Activated T-helper 2 cell treated with anti-CD3 and anti-CD28 coated beads, Interferon-gamma antibody, Interleukin-2, Interleukin-4, amounts not matched to agents 10 μg/mL and 5 μg/mL and 100 μg/mL, durations not matched to agents 14 hours and 24 hours and 36 hours (primary cell): ENCODE measurements at regions not wholly inside any gene's neighbourhood (a gene's known extent, or its start where the extent isn't known, plus 50 kb on each side); places are given as distances from the start of the nearest gene placed in this dataset.

ENCODE experiments used
- DNase-seq: peaks from one replicate; pipeline ENCODE4 v3.0.0; 2021; ENCODE audit warnings: low spot score
- H3K27ac Mint-ChIP-seq: one replicate; pipeline ENCODE4 v1.8.0; 2021; ENCODE audit warnings: mixed read lengths
- H3K27me3 Mint-ChIP-seq: one replicate; pipeline ENCODE4 v1.8.0; 2021; ENCODE audit warnings: low read depth, mixed read lengths
- H3K36me3 Mint-ChIP-seq: one replicate; pipeline ENCODE4 v1.8.0; 2021; ENCODE audit warnings: low read depth, mixed read lengths
- H3K4me1 Mint-ChIP-seq: one replicate; pipeline ENCODE4 v1.8.0; 2021; ENCODE audit warnings: low read depth, mixed read lengths
- H3K4me3 Mint-ChIP-seq: one replicate; pipeline ENCODE4 v1.8.0; 2021; ENCODE audit warnings: low read depth, mild to moderate bottlenecking, moderate library complexity, mixed read lengths
- H3K9me3 Mint-ChIP-seq: one replicate; pipeline ENCODE4 v1.8.0; 2021; ENCODE audit warnings: mixed read lengths
- intact Hi-C: fragments of 100-400 bp; cut with micrococcal nuclease; formaldehyde crosslinking; loops from one replicate; pipeline ENCODE4 v1.15.1; 2023

GRCh38 chr7:59079-60016, 133.0 kb upstream of the FAM20C start:
- Mint-ChIP-seq H3K27me3 (no peaks in the 10 kb centered on the region), H3K4me3 (no peak overlapping the region)

GRCh38 chr7:60017-60675, 132.2 kb upstream of the FAM20C start:
- Mint-ChIP-seq H3K9me3 (no peaks in the 10 kb centered on the region), H3K27me3 (no peaks in the 10 kb centered on the region), H3K4me3 (no peak overlapping the region), H3K36me3 (no peaks in the 10 kb centered on the region), H3K4me1 (no peaks in the 10 kb centered on the region), H3K27ac (no peak overlapping the region)
- intact Hi-C loops: no loop called here
- DNase-seq: no peak

More at GRCh38 chr7:59079-60016, 133.0 kb upstream of the FAM20C start:
- Mint-ChIP-seq H3K36me3 (no peaks in the 10 kb centered on the region), H3K9me3 (no peaks in the 10 kb centered on the region), H3K27ac (no peak overlapping the region), H3K4me1 (no peaks in the 10 kb centered on the region)
- intact Hi-C loops: no loop called here
- no peak for DNase-seq

- Mint-ChIP-seq H3K4me3 (no peak overlapping the region), H3K36me3 (no peaks in the 10 kb centered on the region), H3K4me1 (no peaks in the 10 kb centered on the region), H3K27ac (no peak overlapping the region), H3K27me3 (no peaks in the 10 kb centered on the region), H3K9me3 (no peaks in the 10 kb centered on the region)
- intact Hi-C loops: no loop called here
- DNase-seq: no peak
These were observed 131.7 kb upstream of the FAM20C start for GRCh38 chr7:60706-61105.

GRCh38 chr7:61111-61510, 131.3 kb upstream of the FAM20C start:
- no peak overlapping the region for H3K27ac Mint-ChIP-seq
- H3K4me1 Mint-ChIP-seq: no peaks in the 10 kb centered on the region
- H3K4me3 Mint-ChIP-seq: no peak overlapping the region
- DNase-seq: no peak
- intact Hi-C loops: no loop called here
- no peaks in the 10 kb centered on the region for H3K36me3 Mint-ChIP-seq
- no peaks in the 10 kb centered on the region for H3K27me3 Mint-ChIP-seq
- no peaks in the 10 kb centered on the region for H3K9me3 Mint-ChIP-seq

GRCh38 chr7:61576-62360, 130.6 kb upstream of the FAM20C start:
- Mint-ChIP-seq H3K36me3 (no peaks in the 10 kb centered on the region), H3K4me1 (no peaks in the 10 kb centered on the region), H3K27me3 (no peaks in the 10 kb centered on the region), H3K4me3 (no peak overlapping the region), H3K9me3 (no peaks in the 10 kb centered on the region), H3K27ac (no peak overlapping the region)
- no peak for DNase-seq
- intact Hi-C loops: no loop called here

GRCh38 chr7:62361-63116, 129.8 kb upstream of the FAM20C start:
- H3K27me3 Mint-ChIP-seq: no peaks in the 10 kb centered on the region
- H3K9me3 Mint-ChIP-seq: no peaks in the 10 kb centered on the region
- no peak overlapping the region for H3K4me3 Mint-ChIP-seq
- H3K27ac Mint-ChIP-seq: no peak overlapping the region
- H3K4me1 Mint-ChIP-seq: no peaks in the 10 kb centered on the region
- intact Hi-C loops: no loop called here
- H3K36me3 Mint-ChIP-seq: no peaks in the 10 kb centered on the region
- no peak for DNase-seq

DNA sequence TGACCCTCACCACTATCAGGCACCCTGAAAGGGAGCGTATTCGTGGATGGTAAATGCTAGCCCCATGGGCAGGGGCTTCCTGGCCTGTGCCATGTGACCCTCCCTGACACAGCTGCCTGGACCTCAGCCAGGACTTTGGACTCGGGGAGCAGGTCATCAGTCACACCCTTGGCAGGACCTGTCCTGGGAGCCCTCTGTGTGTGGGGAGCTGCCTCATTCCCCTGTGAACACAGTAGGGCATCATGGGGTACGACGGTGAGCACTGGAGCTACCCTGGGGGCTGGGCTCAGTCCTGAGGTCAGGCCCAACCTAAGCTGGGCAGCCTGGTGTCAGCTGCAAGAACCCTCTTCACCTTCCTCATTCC, 129.3 kb upstream of the FAM20C start:
- no peaks in the 10 kb centered on the region for H3K9me3 Mint-ChIP-seq
- H3K27ac Mint-ChIP-seq: no peak overlapping the region
- DNase-seq: no peak

DNA sequence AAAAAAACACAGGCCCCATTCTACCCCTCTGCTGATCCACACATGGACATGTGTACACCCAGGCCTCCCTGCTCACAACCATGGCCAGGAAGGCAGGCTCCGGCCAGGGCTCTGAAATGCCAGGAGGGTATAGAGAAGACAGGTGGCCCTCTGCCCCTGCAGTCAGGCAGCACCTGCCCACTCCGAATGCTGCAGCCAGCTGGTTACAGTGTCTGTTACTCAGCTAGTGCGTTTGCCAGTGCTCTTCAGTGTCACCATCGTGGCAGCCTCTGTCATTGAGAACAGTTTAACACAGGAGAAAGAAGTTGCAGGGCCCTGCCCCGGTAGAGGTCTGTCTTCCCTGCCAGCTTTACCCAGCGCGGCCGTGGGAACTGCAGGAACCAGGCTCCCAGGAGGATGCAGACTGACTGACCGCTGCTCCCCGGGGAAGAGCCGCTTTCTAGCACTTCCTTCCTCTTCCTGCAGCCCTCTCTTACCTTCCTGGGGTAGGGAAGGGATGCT, 128.8 kb upstream of the FAM20C start:
- H3K27ac Mint-ChIP-seq: no peak overlapping the region
- H3K9me3 Mint-ChIP-seq: no peaks in the 10 kb centered on the region
- no peak for DNase-seq
- intact Hi-C loops: no loop called here
- no peaks in the 10 kb centered on the region for H3K4me1 Mint-ChIP-seq
- H3K4me3 Mint-ChIP-seq: no peak overlapping the region
- H3K27me3 Mint-ChIP-seq: no peaks in the 10 kb centered on the region
- H3K36me3 Mint-ChIP-seq: no peaks in the 10 kb centered on the region

More for the DNA sequence above, 129.3 kb upstream of the FAM20C start:
- no peaks in the 10 kb centered on the region for H3K36me3 Mint-ChIP-seq
- H3K27me3 Mint-ChIP-seq: no peaks in the 10 kb centered on the region
- H3K4me1 Mint-ChIP-seq: no peaks in the 10 kb centered on the region
- intact Hi-C loops: no loop called here
- no peak overlapping the region for H3K4me3 Mint-ChIP-seq

GRCh38 chr7:64098-64915, 128.1 kb upstream of the FAM20C start:
- H3K4me3 Mint-ChIP-seq: no peak overlapping the region
- no peaks in the 10 kb centered on the region for H3K36me3 Mint-ChIP-seq
- no peaks in the 10 kb centered on the region for H3K9me3 Mint-ChIP-seq
- no peak overlapping the region for H3K27ac Mint-ChIP-seq
- no peaks in the 10 kb centered on the region for H3K27me3 Mint-ChIP-seq
- DNase-seq: no peak
- H3K4me1 Mint-ChIP-seq: no peaks in the 10 kb centered on the region
- intact Hi-C loops: no loop called here

DNA sequence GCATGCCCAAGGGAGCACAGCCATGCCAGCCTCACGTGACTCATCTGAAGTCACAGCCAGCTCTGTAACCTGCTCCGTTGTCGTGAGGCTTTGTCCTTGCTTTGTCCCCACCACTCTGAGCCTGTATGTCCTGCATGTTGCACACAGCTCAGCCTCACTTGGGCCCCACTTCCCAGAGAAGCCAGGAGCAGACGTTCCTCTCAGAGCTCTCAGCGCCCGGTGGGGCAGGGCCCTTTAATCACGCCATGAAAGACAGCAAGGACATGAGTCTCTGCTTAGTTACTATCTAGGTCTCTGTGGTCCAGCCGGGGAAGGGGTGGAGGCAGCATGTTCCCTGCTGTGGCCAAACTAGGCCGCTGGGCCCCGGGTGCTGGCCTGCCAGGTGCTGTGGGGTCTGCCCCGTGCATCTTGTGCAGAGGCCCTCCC, 127.4 kb upstream of the FAM20C start:
- Mint-ChIP-seq H3K27ac (no peak overlapping the region), H3K4me1 (no peaks in the 10 kb centered on the region), H3K9me3 (no peaks in the 10 kb centered on the region), H3K36me3 (no peaks in the 10 kb centered on the region), H3K4me3 (no peak overlapping the region), H3K27me3 (no peaks in the 10 kb centered on the region)
- DNase-seq: no peak
- intact Hi-C loops: no loop called here

DNA sequence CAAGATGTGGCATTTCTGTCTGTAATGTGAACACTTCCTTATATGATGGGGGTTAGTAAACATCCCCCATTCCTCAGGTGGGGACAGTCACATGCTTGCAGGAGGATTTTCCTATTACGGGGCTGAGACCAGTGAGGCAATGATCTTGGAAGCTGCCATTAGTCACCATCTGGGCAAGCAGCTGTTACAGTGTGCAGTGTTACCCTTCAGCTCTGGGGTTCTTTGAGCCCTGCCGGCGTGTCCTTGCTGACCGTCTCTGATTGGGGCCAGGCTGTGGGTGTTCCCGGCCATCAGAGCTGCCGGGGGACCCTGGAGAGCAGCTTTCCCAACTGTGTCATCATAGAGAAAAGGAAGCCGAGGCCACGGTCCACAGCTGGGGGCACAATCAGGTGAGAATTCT, 126.8 kb upstream of the FAM20C start:
- H3K9me3 Mint-ChIP-seq: no peaks in the 10 kb centered on the region
- no peak for DNase-seq
- H3K4me1 Mint-ChIP-seq: no peaks in the 10 kb centered on the region
- no peaks in the 10 kb centered on the region for H3K27me3 Mint-ChIP-seq
- intact Hi-C loops: no loop called here
- H3K27ac Mint-ChIP-seq: no peak overlapping the region
- no peaks in the 10 kb centered on the region for H3K36me3 Mint-ChIP-seq
- no peak overlapping the region for H3K4me3 Mint-ChIP-seq

- intact Hi-C loops: no loop called here
- Mint-ChIP-seq H3K36me3 (no peaks in the 10 kb centered on the region), H3K4me3 (no peak overlapping the region), H3K9me3 (no peaks in the 10 kb centered on the region), H3K27me3 (no peaks in the 10 kb centered on the region), H3K27ac (no peak overlapping the region), H3K4me1 (no peaks in the 10 kb centered on the region)
- DNase-seq: no peak
These were observed 126.1 kb upstream of the FAM20C start for GRCh38 chr7:66296-66695.
